ENCODE measurements at regions not wholly inside any gene's neighbourhood (a gene's known extent, or its start where the extent isn't known, plus 50 kb on each side); places are given as distances from the start of the nearest gene placed in this dataset.

DNA sequence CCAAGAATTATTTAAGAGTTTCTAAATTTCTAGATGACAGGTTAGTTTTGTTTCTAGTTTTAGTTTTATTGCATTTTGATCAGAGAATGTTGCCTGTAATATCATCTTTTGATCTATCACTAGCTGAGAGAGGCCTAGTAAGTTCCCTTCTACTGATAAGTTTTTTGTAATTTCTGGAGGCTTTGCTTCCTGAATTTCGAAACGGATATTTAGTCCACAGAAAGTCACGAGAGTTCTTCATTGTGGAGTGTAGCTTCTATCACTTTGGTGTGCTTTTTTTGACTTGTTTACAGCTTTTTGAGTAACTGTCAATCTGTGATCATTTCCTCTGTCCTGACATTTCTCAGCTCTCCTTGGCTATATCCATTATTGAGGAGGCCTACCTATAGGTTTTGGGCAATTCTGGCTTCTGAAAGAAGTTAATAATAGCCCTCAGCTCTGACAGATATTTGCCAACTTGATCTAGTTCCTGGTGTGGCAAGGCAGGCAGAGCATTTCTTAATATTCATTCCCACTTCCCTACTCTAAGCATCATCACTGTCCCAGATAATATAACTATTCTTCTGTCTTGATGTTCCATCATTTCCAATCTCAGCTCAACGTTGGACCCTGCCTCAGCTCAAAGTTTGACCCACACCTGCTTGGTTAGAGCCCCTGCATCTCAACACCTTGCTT is 171.3 kb downstream of the BLID start:
- Histone ChIP-seq H3K36me3 (replicated peaks; ENCODE audit: control insufficient read depth, insufficient read depth, low read length) (no peaks in the 10 kb centered on the region), H3K27me3 (ENCODE audit: control insufficient read depth, insufficient read depth, low read length) (no peaks in the 10 kb centered on the region), H3K4me3 (ENCODE audit: insufficient read depth, low read depth, low read length) (no peak overlapping the region)
- DNase-seq, result no peak

- H3K36me3 ChIP-seq (replicated peaks; ENCODE audit: control insufficient read depth, insufficient read depth, low read length), result no peaks in the 10 kb centered on the region
- DNase-seq, result no peak
- H3K4me3 ChIP-seq (ENCODE audit: insufficient read depth, low read depth, low read length), result no peak overlapping the region
These were observed 177.9 kb downstream of the BLID start for GRCh38 chr11:121938076-121938475.

DNA sequence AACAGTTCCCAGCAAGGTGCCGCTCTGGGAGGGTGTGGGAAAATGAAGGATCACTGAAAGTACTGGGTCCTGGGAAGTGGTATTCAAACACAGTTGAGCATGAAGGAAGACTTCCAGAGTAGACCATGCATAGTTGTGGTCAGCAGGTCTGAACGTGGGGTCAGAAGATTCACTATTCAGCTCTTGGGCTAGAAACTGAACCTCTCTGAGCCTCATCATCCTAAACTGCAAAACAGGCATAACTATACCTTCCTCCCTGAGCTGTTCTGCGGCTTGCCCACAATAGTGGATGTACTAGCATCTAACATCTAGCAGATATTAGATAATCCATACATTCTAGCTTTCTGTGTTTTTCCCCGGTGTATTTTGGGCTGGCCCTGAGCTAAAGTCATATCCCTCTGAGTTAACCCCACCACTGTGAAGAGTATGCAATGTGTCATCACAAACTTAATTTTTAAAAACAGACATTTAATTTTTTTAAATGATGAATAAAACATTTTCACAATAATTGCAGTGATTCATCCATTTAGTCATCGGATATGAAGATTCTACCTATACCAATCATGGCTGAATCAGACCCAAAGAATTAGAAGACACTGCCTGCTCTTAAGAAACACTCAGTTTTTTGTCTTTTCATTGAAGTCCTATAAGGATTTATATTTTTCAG is 179.1 kb downstream of the BLID start:
- no peak for DNase-seq
- Histone ChIP-seq H3K27me3 (ENCODE audit: control insufficient read depth, insufficient read depth, low read length) (no peaks in the 10 kb centered on the region), H3K36me3 (replicated peaks; ENCODE audit: control insufficient read depth, insufficient read depth, low read length) (no peaks in the 10 kb centered on the region), H3K4me3 (ENCODE audit: insufficient read depth, low read depth, low read length) (no peak overlapping the region)

More at GRCh38 chr11:121938076-121938475, 177.9 kb downstream of the BLID start:
- H3K27me3 ChIP-seq (ENCODE audit: control insufficient read depth, insufficient read depth, low read length), result no peaks in the 10 kb centered on the region

GRCh38 chr11:121936370-121936769 is 179.6 kb downstream of the BLID start:
- H3K27me3 ChIP-seq (ENCODE audit: control insufficient read depth, insufficient read depth, low read length), result no peaks in the 10 kb centered on the region
- no peaks in the 10 kb centered on the region for H3K36me3 ChIP-seq (replicated peaks; ENCODE audit: control insufficient read depth, insufficient read depth, low read length)
- no peak overlapping the region for H3K4me3 ChIP-seq (ENCODE audit: insufficient read depth, low read depth, low read length)
- DNase-seq, result no peak

DNA sequence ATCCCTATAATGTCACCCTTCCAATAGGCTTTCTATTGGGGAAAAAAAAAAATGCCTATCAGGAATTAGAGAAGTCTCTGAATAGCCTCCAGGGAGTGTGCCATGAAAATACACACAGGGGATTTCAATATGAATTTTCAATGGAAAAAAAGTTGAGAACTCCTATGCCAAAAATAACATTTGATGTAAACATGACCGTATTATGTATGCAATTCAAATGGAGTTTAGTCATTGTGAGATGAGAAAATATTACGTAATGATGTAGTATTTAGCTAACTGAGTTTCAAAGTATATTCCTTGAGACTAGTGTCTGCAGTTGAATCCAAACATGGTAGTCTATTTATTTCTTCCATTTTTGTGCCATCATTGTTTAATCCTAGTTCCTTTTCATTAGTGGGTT is 182.3 kb downstream of the BLID start:
- Histone ChIP-seq H3K36me3 (replicated peaks; ENCODE audit: control insufficient read depth, insufficient read depth, low read length) (no peaks in the 10 kb centered on the region), H3K27me3 (ENCODE audit: control insufficient read depth, insufficient read depth, low read length) (no peaks in the 10 kb centered on the region), H3K4me3 (ENCODE audit: insufficient read depth, low read depth, low read length) (no peak overlapping the region)
- no peak for DNase-seq

- no peaks in the 10 kb centered on the region for H3K36me3 ChIP-seq (replicated peaks; ENCODE audit: control insufficient read depth, insufficient read depth, low read length)
- H3K4me3 ChIP-seq (ENCODE audit: insufficient read depth, low read depth, low read length), result no peak overlapping the region
- no peaks in the 10 kb centered on the region for H3K27me3 ChIP-seq (ENCODE audit: control insufficient read depth, insufficient read depth, low read length)
- no peak for DNase-seq
These were observed 182.7 kb downstream of the BLID start for GRCh38 chr11:121933294-121933693.

DNA sequence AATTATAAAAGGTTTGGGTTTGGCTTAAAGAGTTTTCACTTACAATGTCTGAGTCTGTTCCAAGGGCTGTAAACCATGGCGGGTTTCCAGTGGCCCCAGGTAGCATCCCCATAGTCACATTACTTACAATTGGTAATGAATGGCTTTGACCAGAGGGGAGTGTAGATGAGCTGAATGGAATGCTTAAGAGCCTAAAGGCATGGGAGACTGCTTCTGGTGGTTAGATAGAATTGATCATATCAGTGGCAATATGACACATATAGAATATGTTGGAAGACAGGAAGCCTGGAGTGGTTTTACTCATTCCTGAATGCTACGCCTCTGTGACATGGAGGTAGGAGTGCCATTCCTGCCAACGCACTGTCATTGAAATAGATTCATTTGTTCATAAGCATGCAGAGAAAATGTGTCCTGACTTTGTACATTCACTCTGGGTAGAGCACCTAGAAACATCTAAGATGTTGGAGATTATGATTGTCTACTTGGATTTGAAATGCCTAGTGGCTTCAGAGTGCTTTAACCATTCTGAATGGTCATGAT is 183.3 kb downstream of the BLID start:
- no peak overlapping the region for H3K4me3 ChIP-seq (ENCODE audit: insufficient read depth, low read depth, low read length)
- H3K36me3 ChIP-seq (replicated peaks; ENCODE audit: control insufficient read depth, insufficient read depth, low read length), result no peaks in the 10 kb centered on the region
- no peak for DNase-seq
- no peaks in the 10 kb centered on the region for H3K27me3 ChIP-seq (ENCODE audit: control insufficient read depth, insufficient read depth, low read length)

- Histone ChIP-seq H3K36me3 (replicated peaks; ENCODE audit: control insufficient read depth, insufficient read depth, low read length) (no peaks in the 10 kb centered on the region), H3K4me3 (ENCODE audit: insufficient read depth, low read depth, low read length) (no peak overlapping the region), H3K27me3 (ENCODE audit: control insufficient read depth, insufficient read depth, low read length) (no peaks in the 10 kb centered on the region)
- DNase-seq, result no peak
These were observed 184.2 kb downstream of the BLID start for GRCh38 chr11:121931748-121932352.

DNA sequence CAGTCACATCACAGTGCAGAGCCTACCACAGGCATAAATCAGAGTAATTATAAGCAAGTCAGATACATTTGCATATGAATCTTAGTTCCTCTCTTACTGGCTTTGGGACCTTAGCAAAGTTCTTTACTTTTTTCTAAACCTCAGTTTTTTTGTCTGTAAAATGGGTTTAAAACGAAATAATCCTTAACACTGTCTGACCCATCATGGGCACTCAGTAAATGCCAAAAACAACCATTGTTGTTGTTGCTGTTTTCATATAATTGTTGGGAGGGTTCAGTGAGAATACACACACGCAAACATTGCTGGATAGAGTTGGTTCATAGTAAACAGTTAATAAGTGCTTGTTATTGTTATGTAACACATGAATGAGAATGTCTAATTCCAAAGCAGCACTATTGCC is 184.9 kb downstream of the BLID start:
- Histone ChIP-seq H3K4me3 (ENCODE audit: insufficient read depth, low read depth, low read length) (no peak overlapping the region), H3K27me3 (ENCODE audit: control insufficient read depth, insufficient read depth, low read length) (no peaks in the 10 kb centered on the region), H3K36me3 (replicated peaks; ENCODE audit: control insufficient read depth, insufficient read depth, low read length) (no peaks in the 10 kb centered on the region)
- no peak for DNase-seq

DNA sequence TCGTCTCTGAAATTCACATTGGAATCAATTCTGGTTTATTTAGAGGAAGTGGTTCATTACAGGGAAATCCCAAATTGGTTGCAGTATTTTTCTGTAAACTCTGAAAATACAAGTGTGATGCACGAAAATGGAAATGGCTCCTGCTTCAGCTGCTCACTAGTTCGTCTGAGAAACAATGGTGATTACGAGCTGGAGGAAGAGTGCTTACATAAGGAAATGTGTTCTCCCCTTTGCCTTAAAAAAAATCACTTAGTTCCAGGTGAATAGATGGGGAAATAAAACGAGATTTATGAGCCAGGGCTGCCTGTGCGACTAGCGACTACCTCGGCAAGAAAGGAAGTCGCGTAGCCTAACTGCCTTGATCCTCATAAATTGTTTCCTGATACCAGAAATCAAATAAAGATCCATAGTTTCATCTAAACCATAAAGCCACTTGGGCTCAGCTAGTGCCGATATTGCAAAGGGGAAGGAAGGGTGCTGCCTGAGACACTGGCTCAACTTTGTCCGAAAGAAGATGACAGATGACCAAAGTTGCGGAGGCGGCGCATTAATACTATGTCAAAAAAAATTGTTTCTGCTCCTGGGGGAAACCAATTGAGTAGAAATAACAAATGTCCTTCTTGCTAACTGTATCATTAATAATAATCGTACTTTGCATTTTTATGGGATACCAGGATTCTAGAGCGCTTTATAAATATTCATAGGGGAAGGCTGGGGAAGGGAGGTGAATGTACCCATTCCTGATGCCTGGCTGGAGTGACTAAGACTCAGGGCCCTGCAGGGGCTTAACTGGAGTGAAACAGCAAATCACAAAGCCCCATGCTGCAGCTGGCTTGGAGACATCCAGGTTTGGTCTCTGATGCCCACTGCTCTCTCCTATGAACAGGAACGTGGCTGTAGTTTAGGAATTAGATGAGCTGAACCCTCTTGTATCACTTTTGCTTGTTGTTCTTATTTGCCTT is 185.7 kb downstream of the BLID start:
- no peak for DNase-seq
- Histone ChIP-seq H3K4me3 (ENCODE audit: insufficient read depth, low read depth, low read length) (peak overlapping the region; percentile 34), H3K36me3 (replicated peaks; ENCODE audit: control insufficient read depth, insufficient read depth, low read length) (no peaks in the 10 kb centered on the region), H3K27me3 (ENCODE audit: control insufficient read depth, insufficient read depth, low read length) (no peaks in the 10 kb centered on the region)

- Histone ChIP-seq H3K27me3 (ENCODE audit: control insufficient read depth, insufficient read depth, low read length) (no peaks in the 10 kb centered on the region), H3K36me3 (replicated peaks; ENCODE audit: control insufficient read depth, insufficient read depth, low read length) (no peaks in the 10 kb centered on the region), H3K4me3 (ENCODE audit: insufficient read depth, low read depth, low read length) (peak overlapping the region; percentile 34)
- DNase-seq, result peak; percentile 19
These were observed 186.4 kb downstream of the BLID start for GRCh38 chr11:121929581-121929980.

DNA sequence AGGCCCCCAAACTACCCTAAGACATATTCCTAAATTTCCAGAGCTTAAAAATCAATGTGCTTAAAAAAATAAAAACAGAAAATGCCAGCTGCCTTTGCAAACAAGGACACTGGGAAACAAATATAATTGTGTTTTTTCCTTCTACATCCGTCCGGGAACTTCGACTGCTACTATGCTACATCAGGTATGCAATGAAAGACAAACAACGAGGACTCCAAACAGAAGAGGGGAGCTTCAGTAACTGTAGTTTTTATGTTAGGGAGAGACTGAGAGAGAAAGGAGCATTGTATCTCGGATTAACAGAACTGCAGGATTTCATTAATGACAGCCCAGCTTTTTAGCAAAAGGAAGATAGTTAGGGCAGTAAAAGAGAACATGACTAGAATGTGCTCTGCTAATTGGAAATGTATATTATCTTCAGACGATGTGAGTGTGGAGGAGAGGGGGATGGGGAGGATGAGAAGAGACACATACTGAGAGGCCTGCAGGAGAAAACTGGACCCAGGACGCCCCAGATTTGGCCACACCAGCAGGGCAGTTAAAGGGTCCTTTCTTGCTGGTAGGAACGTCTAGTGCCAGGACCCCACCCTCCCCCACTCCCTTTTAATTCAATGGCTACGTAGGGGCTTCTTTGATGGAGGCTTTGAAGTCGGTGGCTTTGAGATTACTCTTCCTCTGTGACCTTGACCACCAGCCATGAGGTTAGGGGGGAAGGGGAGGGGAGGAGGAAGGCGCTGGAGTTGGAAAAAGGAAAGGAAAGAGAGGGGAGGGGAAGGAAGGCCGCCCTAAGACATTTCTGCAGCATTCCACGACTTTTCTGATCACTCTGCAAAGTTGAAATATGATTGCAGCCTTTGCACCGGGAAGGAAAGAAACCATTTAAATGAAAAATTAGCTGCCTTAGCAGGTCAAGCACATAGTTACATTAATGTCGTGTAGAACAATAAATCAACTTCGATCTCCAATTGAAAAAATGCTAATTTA is 187.1 kb downstream of the BLID start:
- peak; percentile 17 for DNase-seq

GRCh38 chr11:121927789-121928188 is 188.2 kb downstream of the BLID start:
- H3K27me3 ChIP-seq (ENCODE audit: control insufficient read depth, insufficient read depth, low read length), result no peaks in the 10 kb centered on the region
- no peaks in the 10 kb centered on the region for H3K36me3 ChIP-seq (replicated peaks; ENCODE audit: control insufficient read depth, insufficient read depth, low read length)
- H3K4me3 ChIP-seq (ENCODE audit: insufficient read depth, low read depth, low read length), result no peak overlapping the region
- DNase-seq, result no peak

More for the DNA sequence above, 187.1 kb downstream of the BLID start:
- Histone ChIP-seq H3K4me3 (ENCODE audit: insufficient read depth, low read depth, low read length) (peak overlapping the region; percentile 34), H3K36me3 (replicated peaks; ENCODE audit: control insufficient read depth, insufficient read depth, low read length) (no peaks in the 10 kb centered on the region), H3K27me3 (ENCODE audit: control insufficient read depth, insufficient read depth, low read length) (no peaks in the 10 kb centered on the region)
